ENCODE measurements at regions not wholly inside any gene's neighbourhood (a gene's known extent, or its start where the extent isn't known, plus 50 kb on each side); places are given as distances from the start of the nearest gene placed in this dataset.

DNA sequence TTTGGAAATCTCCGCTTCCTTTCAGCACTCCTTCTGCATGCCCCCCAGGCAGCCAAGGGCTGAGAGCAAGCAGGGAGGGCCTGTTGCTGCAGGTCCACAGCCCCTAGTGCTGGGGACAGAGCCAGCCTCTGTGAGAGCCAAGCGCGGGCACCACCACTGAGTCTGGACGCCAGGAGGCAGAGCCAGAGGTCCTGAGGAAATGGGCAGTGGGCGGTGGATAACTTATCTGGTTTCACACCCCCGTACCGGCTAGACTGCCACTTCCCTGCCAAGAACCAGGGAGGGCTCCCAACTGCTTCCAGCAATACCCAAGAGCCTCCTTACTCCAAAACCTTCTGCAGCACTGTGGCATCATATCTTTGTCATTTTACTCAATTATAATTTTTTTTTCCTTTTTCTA, 141.6 kb upstream of the IGF1R start:
- ATAC-seq (no peak), DNase-seq (no peak)
- intact Hi-C loops (cut with DNase I, micrococcal nuclease) = no loop called here

- ATAC-seq (no peak), DNase-seq (no peak)
- intact Hi-C loops (cut with DNase I, micrococcal nuclease) = loop anchor here in 1 of 2 donors (10.0 kb wide), 1 partner anchor 391 kb away; no protein-coding TSS in a partner anchor
Measured at GRCh38 chr15:98513428-98513986, 134.8 kb upstream of the IGF1R start.

- intact Hi-C loops (cut with DNase I, micrococcal nuclease) = loop anchor here in 1 of 2 donors (10.0 kb wide), 1 partner anchor 391 kb away; no protein-coding TSS in a partner anchor
- DNase-seq (no peak), ATAC-seq (peak; percentile 38)
Measured at GRCh38 chr15:98514034-98514622, 134.2 kb upstream of the IGF1R start.

DNA sequence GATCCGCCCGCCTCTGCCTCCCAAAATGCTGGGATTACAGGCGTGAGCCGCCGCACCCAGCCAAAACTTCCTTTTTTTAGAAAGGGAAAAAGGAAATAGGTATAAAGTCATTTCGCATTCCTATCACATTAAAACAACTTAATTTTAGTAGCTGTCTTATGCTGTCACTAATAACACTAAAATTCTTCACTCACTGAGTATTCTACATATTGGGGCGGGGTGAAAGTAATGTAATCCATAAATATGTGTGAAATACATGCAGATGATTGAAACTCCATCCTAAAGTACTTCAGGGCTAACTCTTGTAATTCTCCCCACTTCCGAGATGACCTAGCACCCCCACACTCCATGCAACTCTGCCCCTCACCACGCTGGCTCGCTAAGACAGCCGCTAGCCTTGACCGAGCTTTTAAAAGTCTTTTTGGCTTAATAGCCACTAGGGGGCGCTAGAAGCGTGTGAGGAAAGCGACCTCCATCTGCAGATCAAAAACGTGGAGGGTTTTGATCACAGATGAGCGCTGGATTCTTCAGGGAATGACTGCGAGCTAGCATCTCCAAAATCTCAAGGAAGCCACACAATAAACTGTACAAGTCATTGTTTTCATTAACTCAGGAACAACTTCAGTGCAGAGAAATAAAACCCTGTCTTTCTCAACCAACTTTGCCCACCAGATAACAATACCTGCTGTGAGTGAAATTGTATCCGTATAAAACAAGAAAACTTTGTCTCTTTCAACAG, 129.3 kb upstream of the IGF1R start:
- DNase-seq (peak in 1 of 2 donors; percentile 46), ATAC-seq (peak; percentile 81)
- intact Hi-C loops (cut with DNase I, micrococcal nuclease) = loop anchor here in 1 of 2 donors (10.0 kb wide), 1 partner anchor 386 kb away; no protein-coding TSS in a partner anchor

- ATAC-seq (no peak), DNase-seq (no peak)
- intact Hi-C loops (cut with DNase I, micrococcal nuclease) = loop anchor here in 1 of 2 donors (5.0 to 10.0 kb wide), 3 partner anchors 137 to 385 kb away; no protein-coding TSS in a partner anchor
Measured at GRCh38 chr15:98519767-98520550, 128.4 kb upstream of the IGF1R start.

DNA sequence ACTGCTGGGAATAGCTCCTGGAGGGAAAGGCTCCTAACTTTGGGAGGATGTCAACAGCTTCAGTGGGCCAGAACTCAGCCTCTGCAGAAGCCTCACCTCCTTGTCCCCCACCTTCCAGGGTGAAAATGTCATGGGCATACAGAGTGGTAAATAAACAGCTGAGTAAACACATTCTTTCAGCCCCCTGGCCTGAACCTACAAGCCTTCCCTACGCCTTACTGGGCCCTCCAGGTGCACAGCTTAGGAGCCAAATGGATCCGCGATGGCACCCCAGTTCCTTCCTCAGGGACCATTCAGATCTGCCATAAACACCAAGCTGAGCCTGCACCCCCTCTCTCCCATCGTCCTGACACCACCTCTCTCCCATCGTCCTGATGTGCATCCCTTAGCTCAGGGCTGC, 126.2 kb upstream of the IGF1R start:
- intact Hi-C loops (cut with DNase I, micrococcal nuclease) = loop anchor here in 1 of 2 donors (5.0 to 10.0 kb wide), 2 partner anchors 135 to 253 kb away; no protein-coding TSS in a partner anchor
- ATAC-seq (no peak), DNase-seq (no peak)

GRCh38 chr15:98523912-98524662, 124.3 kb upstream of the IGF1R start:
- intact Hi-C loops (cut with DNase I, micrococcal nuclease) = loop anchor here in 1 of 2 donors (5.0 to 10.0 kb wide), 2 partner anchors 133 to 251 kb away; no protein-coding TSS in a partner anchor
- DNase-seq (no peak), ATAC-seq (no peak)

GRCh38 chr15:98524838-98525660, 123.3 kb upstream of the IGF1R start:
- ATAC-seq (no peak), DNase-seq (no peak)
- intact Hi-C loops (cut with DNase I, micrococcal nuclease) = loop anchor here in 1 of 2 donors (5.0 to 10.0 kb wide), 2 partner anchors 132 to 250 kb away; no protein-coding TSS in a partner anchor

DNA sequence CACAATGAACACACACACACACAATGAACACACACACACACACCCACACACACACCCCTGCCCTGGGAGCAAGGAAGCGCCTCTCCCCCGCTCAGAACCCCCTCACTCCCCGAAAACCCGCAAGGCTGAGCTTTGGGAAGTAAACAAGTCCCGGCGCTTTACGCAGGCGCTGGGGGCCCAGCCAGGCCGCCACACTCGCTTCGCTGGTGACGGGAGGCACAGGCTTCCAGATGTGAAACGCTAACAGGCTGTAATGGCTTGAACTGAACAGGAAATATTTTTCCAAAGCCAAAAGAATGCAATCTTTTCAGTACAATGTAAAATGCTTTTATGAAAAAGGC, 122.7 kb upstream of the IGF1R start:
- DNase-seq (no peak), ATAC-seq (no peak)
- intact Hi-C loops (cut with DNase I, micrococcal nuclease) = loop anchor here in 1 of 2 donors (10.0 kb wide), 1 partner anchor 249 kb away; no protein-coding TSS in a partner anchor

DNA sequence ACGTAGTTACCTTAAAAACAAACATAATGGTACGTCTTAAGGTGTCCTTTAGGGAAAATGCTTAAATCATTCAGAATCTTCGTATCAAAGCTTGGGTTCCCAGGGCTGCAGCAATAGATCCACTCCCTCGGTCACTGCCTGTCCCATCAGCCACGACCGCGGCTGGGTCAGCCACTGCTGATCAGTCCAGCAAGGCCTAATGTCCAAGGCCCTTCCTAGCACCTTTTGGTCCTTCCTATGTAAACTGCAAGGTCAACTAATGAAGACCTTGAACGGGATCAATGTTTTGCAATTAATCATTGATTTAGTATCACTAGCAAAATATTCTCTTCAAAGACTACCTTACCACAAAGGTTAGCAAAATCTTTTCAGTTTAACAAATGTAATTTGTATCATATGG, 122.2 kb upstream of the IGF1R start:
- DNase-seq (no peak), ATAC-seq (no peak)
- intact Hi-C loops (cut with DNase I, micrococcal nuclease) = loop anchor here in 1 of 2 donors (10.0 kb wide), 1 partner anchor 249 kb away; no protein-coding TSS in a partner anchor

DNA sequence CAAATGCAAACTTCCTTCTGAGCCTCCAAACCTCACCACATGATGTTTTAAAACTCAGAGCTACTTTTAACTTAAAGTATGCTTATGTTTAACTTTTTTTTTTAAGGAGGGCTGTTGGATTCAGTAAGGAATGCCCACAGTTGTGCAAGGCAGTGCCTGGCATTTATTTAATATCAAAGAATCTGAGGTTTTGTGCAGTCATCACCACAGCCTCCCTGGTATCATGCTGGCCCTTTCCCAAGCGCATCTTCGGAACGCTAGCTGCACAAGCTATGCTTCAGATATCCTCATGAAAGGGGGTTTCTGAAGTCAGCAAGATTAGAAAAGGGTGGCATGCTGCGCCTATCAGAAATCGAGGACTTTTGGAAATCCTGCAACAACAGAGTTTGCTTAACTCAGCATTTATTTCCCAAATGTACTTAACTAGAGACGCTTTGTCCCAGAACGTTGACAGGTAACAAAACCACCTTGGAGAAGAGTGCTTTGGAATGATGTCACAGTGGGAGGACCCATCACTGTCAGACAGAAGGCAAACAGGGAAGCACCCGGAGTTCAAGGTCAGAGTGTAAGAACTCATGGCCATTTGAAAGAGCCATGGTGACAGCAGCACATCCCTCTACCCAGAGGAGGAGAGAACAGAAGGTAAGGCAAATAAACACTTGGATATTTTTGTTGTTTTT, 120.2 kb upstream of the IGF1R start:
- DNase-seq = no peak
- ATAC-seq = no peak
- intact Hi-C loops (cut with DNase I, micrococcal nuclease) = loop anchor here in 1 of 2 donors (10.0 kb wide), 1 partner anchor 247 kb away; no protein-coding TSS in a partner anchor

- no peak for DNase-seq
- ATAC-seq = no peak
- intact Hi-C loops (cut with DNase I, micrococcal nuclease) = loop anchor here in 1 of 2 donors (10.0 kb wide), 2 partner anchors 245 to 535 kb away; no protein-coding TSS in a partner anchor
Measured at GRCh38 chr15:98529205-98530145, 118.9 kb upstream of the IGF1R start.

DNA sequence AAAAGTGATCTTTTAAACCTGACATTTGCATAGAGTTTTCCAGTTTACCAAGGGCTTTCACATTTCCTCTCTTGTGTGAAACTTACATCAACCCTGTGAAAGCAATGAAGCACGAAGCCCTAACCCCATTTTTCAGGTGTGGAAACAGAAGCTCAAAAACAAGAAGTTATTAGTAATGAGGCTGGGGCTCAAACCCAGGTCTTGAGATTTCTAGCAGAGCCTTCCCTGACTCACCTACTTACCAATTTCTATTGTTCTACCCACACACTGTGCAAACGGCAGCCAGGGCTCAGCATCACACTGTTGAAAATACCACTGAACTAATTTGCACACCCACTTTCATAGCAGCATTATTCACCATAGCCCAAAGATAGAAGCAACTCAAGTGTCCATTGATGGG, 117.8 kb upstream of the IGF1R start:
- DNase-seq (no peak), ATAC-seq (no peak)
- intact Hi-C loops (cut with DNase I, micrococcal nuclease) = loop anchor here in 1 of 2 donors (10.0 kb wide), 1 partner anchor 534 kb away; no protein-coding TSS in a partner anchor

DNA sequence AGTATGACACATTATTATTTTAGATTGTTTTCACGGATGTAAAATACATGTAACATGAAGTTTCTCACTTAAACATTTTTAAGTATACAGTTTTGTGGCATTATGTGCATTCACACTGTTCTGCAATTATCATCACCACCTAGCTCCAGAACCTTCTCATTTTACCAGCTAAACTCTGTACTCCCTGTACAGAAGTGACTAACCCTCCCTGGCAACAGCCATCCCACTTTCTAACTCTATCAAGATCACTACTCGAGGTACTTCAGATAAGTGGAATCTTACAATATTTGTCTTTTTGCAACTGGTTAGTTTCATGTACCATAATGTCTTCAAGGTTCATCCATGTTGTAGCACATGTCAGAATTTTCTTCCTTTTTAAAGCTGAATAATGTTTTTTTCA, 116.3 kb upstream of the IGF1R start:
- ATAC-seq = no peak
- intact Hi-C loops (cut with DNase I, micrococcal nuclease) = loop anchor here in 1 of 2 donors (10.0 kb wide), 1 partner anchor 533 kb away; no protein-coding TSS in a partner anchor
- no peak for DNase-seq

- ATAC-seq = no peak
- DNase-seq = no peak
- intact Hi-C loops (cut with DNase I, micrococcal nuclease) = loop anchor here in 1 of 2 donors (10.0 kb wide), 1 partner anchor 528 kb away; no protein-coding TSS in a partner anchor
Measured at GRCh38 chr15:98536976-98537375, 111.4 kb upstream of the IGF1R start.

Data from left colon (tissue), 2 donors.